ENCODE measurements at regions not wholly inside any gene's neighbourhood (a gene's known extent, or its start where the extent isn't known, plus 50 kb on each side); places are given as distances from the start of the nearest gene placed in this dataset.

GRCh38 chr13:103354171-103354570 is 288.0 kb upstream of the SLC10A2 start:
- no peak overlapping the region for H2BK120ac ChIP-seq (ENCODE audit: low read depth, low read length)
- 29% methylated on average over 1 of the region's 2 CpGs; no CpG with 5 or more reads in 1 of the 2 experiments for WGBS, 2 experiments (ENCODE audit: extremely low coverage in 2 of 2, insufficient read length in 1 of 2)
- TF ChIP-seq POLR2A (IDR thresholded peaks at IDR 0.05; ENCODE audit: low read depth, low read length) (no peak), SMC3 (IDR thresholded peaks at IDR 0.05; ENCODE audit: low read depth, low read length) (no peak)
- H3K9me3 ChIP-seq (ENCODE audit: control insufficient read depth, insufficient read depth, low read length) = peaks cover 16% of the 10 kb centered on the region
- in situ Hi-C loops (cut with MboI; ENCODE audit: low sequenced_read_pairs) (no loop called here), intact Hi-C loops (cut with micrococcal nuclease) (loop anchor here (10.0 kb wide), 1 partner anchor 1901 kb away; no protein-coding TSS in a partner anchor), dilution Hi-C loops (cut with HindIII; ENCODE audit: low sequenced_read_pairs, unreplicated experiment) (no loop called here)
- H3K4me2 ChIP-seq (ENCODE audit: low read depth, low read length) = no peak overlapping the region
- H2AK5ac ChIP-seq (ENCODE audit: low read depth, low read length) = no peak overlapping the region
- H4K91ac ChIP-seq (ENCODE audit: insufficient read depth, low read depth, low read length) = no peak overlapping the region
- no peaks in the 10 kb centered on the region for H3K9me1 ChIP-seq (ENCODE audit: insufficient read depth, low read length)
- no peaks in the 10 kb centered on the region for H3K79me1 ChIP-seq (ENCODE audit: low read depth in 1 of 2, low read length in 2 of 2)
- ChIA-PET POLR2A (ENCODE audit: unreplicated experiment) (no interaction called here), CTCF (no interaction called here)
- H3K14ac ChIP-seq (replicated peaks; ENCODE audit: low read depth, low read length) = no peak overlapping the region
- no peak overlapping the region for H4K5ac ChIP-seq (ENCODE audit: low read depth, low read length)
- no peak overlapping the region for H2BK5ac ChIP-seq (ENCODE audit: low read depth, low read length, poor library complexity, severe bottlenecking)
- DNase-seq (no peak), ATAC-seq (ENCODE audit: low read depth) (no peak)
- H2AFZ ChIP-seq (replicated peaks; ENCODE audit: low read length, poor library complexity) = no peak overlapping the region
- H2BK15ac ChIP-seq (ENCODE audit: low read depth, low read length) = no peak overlapping the region
- no peak overlapping the region for H2AK9ac ChIP-seq (replicated peaks; ENCODE audit: low read depth, low read length, poor library complexity)
- H3K18ac ChIP-seq (ENCODE audit: low read depth, low read length) = no peak overlapping the region
- no peaks in the 10 kb centered on the region for H4K20me1 ChIP-seq (ENCODE audit: insufficient read depth, low read length)
- no peak overlapping the region for H3K4ac ChIP-seq (ENCODE audit: low read depth, low read length)
- no peak overlapping the region for H3K23ac ChIP-seq (ENCODE audit: low read depth, low read length)
- no peaks in the 10 kb centered on the region for H3K4me1 ChIP-seq (ENCODE audit: control insufficient read depth, insufficient read depth, low read length)
- H2BK20ac ChIP-seq (ENCODE audit: low read depth, low read length) = no peak overlapping the region
- no peak overlapping the region for H3K4me3 ChIP-seq (ENCODE audit: insufficient read depth, low read depth, low read length)
- H4K8ac ChIP-seq (ENCODE audit: low read depth in 2 of 2, low read length in 2 of 2) = no peak overlapping the region
- no peak overlapping the region for H3K27ac ChIP-seq (ENCODE audit: insufficient read depth, low read length)
- no peaks in the 10 kb centered on the region for H3K36me3 ChIP-seq (ENCODE audit: control insufficient read depth, insufficient read depth, low read length)
- BruUV-seq (replicated peaks) = no TSS peak
- H3K27me3 ChIP-seq (ENCODE audit: control insufficient read depth, insufficient read depth, low read length) = no peaks in the 10 kb centered on the region
- no peak overlapping the region for H3K9ac ChIP-seq (ENCODE audit: low read depth, low read length)
- H3K56ac ChIP-seq (ENCODE audit: extremely low read depth, insufficient read depth, low read length) = no peak overlapping the region

Data from IMR-90 (cell line).